K562 (cell line): ENCODE measurements at regions not wholly inside any gene's neighbourhood (a gene's known extent, or its start where the extent isn't known, plus 50 kb on each side); places are given as distances from the start of the nearest gene placed in this dataset.

Source experiments
- ATAC-seq: fragments of 200-7000 bp; cut with Tn5 transposase; 3 replicates; pipeline ENCODE4 v1.9.1; 2020; ENCODE audit warnings: moderate library complexity
- BruUV-seq: library from RNA; stranded (reverse); fragments of 400-500 nt; replicated peaks from 2 replicates; lab custom pipeline; 2021; lab: Mats Ljungman, UMichigan
- CTCF ChIA-PET: fragments of 300-600 bp; formaldehyde crosslinking; extraction: SDS; loops from one replicate; lab custom pipeline; 2021; ENCODE audit warnings: low intra/inter-chr PET ratio; lab: Yijun Ruan, JAX
- POLR2A ChIA-PET: fragments of 300-600, 350-650 bp; sonication (Branson Sonifier 250); formaldehyde crosslinking; extraction: SDS; loops from one replicate; lab custom pipeline; 2021; ENCODE audit warnings: antibody characterized with exemption, inconsistent platforms; lab: Yijun Ruan, JAX
- DNase-seq, 4 experiments: peaks; one replicate each; pipeline versions ENCODE4 v3.0.0 to v3.0.0-alpha.2; 2011 to 2018; ENCODE audit warnings: low spot score in 3 of 4, mixed read lengths in 3 of 4; ENCODE audit errors: extremely low read depth in 1 of 4
- FAIRE-seq: peaks from 2 replicates; lab custom pipeline; 2011; peaks lifted over from hg19 to GRCh38; lab: Jason Lieb, UNC
- H2AFZ ChIP-seq: 2 replicates; pipeline ENCODE4 v1.6.0; 2011; ENCODE audit warnings: low read depth, low read length, control low read depth, inconsistent platforms
- H3K27ac ChIP-seq: fragments of 200-600 bp; 3 replicates; pipeline ENCODE4 v1.8.0; 2011; ENCODE audit warnings: low read depth, mild to moderate bottlenecking, control low read depth, inconsistent platforms, low read length, moderate library complexity, mixed read lengths; ENCODE audit errors: extremely low read depth
- H3K27me3 ChIP-seq, 2 experiments: fragments of 300-600 bp in 1 of 2; 2 replicates in 1 of 2; 3 replicates in 1 of 2; pipeline versions ENCODE4 v1.6.0 to v1.8.0; 2011; ENCODE audit warnings: inconsistent platforms in 2 of 2, low read length in 2 of 2, mild to moderate bottlenecking in 1 of 2, mixed read lengths in 1 of 2, moderate library complexity in 1 of 2; ENCODE audit not compliant: control insufficient read depth in 2 of 2, insufficient read depth in 2 of 2
- H3K36me3 ChIP-seq: fragments of 300-600 bp; 3 replicates; pipeline ENCODE4 v1.8.0; 2011; ENCODE audit warnings: mild to moderate bottlenecking, low read length, inconsistent platforms; ENCODE audit not compliant: control insufficient read depth, insufficient read depth
- H3K4me1 ChIP-seq, 2 experiments: fragments of 200-600 bp in 1 of 2; replicated peaks in 1 of 2; 2 replicates in 1 of 2; 3 replicates in 1 of 2; pipeline versions ENCODE4 v1.5.1 to v1.8.0; 2011; ENCODE audit warnings: inconsistent platforms in 2 of 2, low read length in 2 of 2, mild to moderate bottlenecking in 1 of 2, mixed read lengths in 1 of 2, moderate library complexity in 1 of 2; ENCODE audit not compliant: control insufficient read depth in 2 of 2, insufficient read depth in 2 of 2
- H3K4me2 ChIP-seq: 2 replicates; pipeline ENCODE4 v1.6.1; 2011; ENCODE audit warnings: low read length, control low read depth, inconsistent platforms, mixed read lengths; ENCODE audit not compliant: insufficient read depth
- H3K4me3 ChIP-seq: fragments of 200-600 bp; sonication (generic), shearing (Covaris generic); 2 replicates; pipeline ENCODE4 v1.5.1; 2016; ENCODE audit warnings: control low read depth, inconsistent platforms
- H3K79me2 ChIP-seq: fragments of 200-600 bp; 3 replicates; pipeline ENCODE4 v1.8.0; 2011; ENCODE audit warnings: low read length, inconsistent platforms; ENCODE audit not compliant: control insufficient read depth, insufficient read depth
- H3K9ac ChIP-seq, 2 experiments: 2 replicates each; pipeline versions ENCODE4 v1.6.0 to v1.6.1; 2011; ENCODE audit warnings: low read depth in 2 of 2, low read length in 2 of 2, control low read depth in 1 of 2, inconsistent platforms in 1 of 2, mild to moderate bottlenecking in 1 of 2, mixed read lengths in 1 of 2; ENCODE audit not compliant: insufficient read depth in 1 of 2
- H3K9me1 ChIP-seq: one replicate; pipeline ENCODE4 v1.6.0; 2011; ENCODE audit warnings: inconsistent platforms, mild to moderate bottlenecking, low read length, moderate library complexity; ENCODE audit not compliant: control insufficient read depth, insufficient read depth
- H3K9me3 ChIP-seq: replicated peaks from 2 replicates; pipeline ENCODE4 v1.5.1; 2011; ENCODE audit warnings: low read depth, low read length, inconsistent platforms; ENCODE audit not compliant: control insufficient read depth, insufficient read depth
- H4K20me1 ChIP-seq: replicated peaks from 2 replicates; pipeline ENCODE4 v1.6.1; 2011; ENCODE audit warnings: low read length, inconsistent platforms, mixed read lengths; ENCODE audit not compliant: control insufficient read depth, insufficient read depth
- HNRNPLL ChIP-seq: fragments of 200-400 bp; formaldehyde crosslinking; IDR thresholded peaks from 2 replicates; pipeline ENCODE4 v1.6.1; 2017; ENCODE audit warnings: low read length, low read depth, mild to moderate bottlenecking; ENCODE audit not compliant: poor library complexity, severe bottlenecking
- ZNF311 ChIP-seq: fragments of 250-450 bp; sonication (Bioruptor Pico); IDR thresholded peaks from 2 replicates; pipeline ENCODE4 v1.4.0; 2020; ENCODE audit warnings: mild to moderate bottlenecking, moderate library complexity
- ZNF830 ChIP-seq: fragments of 250-450 bp; sonication (Bioruptor Pico); IDR thresholded peaks from 2 replicates; pipeline ENCODE4 v1.5.0; 2021; ENCODE audit warnings: mild to moderate bottlenecking
- WGBS: fragments of 100-300 bp; shearing (Covaris generic); methylation state at CpG from one replicate; pipeline ENCODE4 v1.1.6; 2016; ENCODE audit warnings: low coverage, mixed read lengths; ENCODE audit not compliant: insufficient coverage; ENCODE audit errors: missing lambda C conversion rate; 5-methylcytosine and 5-hydroxymethylcytosine counted together
- in situ Hi-C: fragments of 300-500 bp; cut with MboI; formaldehyde crosslinking; loops from 4 replicates; pipeline ENCODE4 v1.15.0; 2018; ENCODE audit warnings: inconsistent platforms, mixed read lengths
- intact Hi-C: fragments of 100-400 bp; cut with micrococcal nuclease; formaldehyde crosslinking; loops from 2 replicates; pipeline ENCODE4 v1.14.2; 2022
- TF ChIP-seq, protein P1 (sequence below): fragments of 450-650 bp; IDR thresholded peaks from 2 replicates; pipeline ENCODE4 v1.6.1; 2018; ENCODE audit not compliant: partially characterized antibody

GRCh38 chr18:40058811-40059570, 1896.0 kb upstream of the PIK3C3 start:
- Histone ChIP-seq H4K20me1 (no peaks in the 10 kb centered on the region), H3K27ac (no peak overlapping the region), H3K27me3 (no peaks in the 10 kb centered on the region), H3K79me2 (no peaks in the 10 kb centered on the region), H3K36me3 (no peaks in the 10 kb centered on the region), H3K9me3 (no peaks in the 10 kb centered on the region; the same call in 1 of the 2 replicates), H3K9ac (no peak overlapping the region), H3K9me1 (no peaks in the 10 kb centered on the region), H3K4me1 (no peaks in the 10 kb centered on the region), H2AFZ (no peak overlapping the region), H3K4me3 (no peak overlapping the region), H3K4me2 (no peak overlapping the region)
- no peak for DNase-seq
- intact Hi-C loops, result loop anchor here (10.0 kb wide), 1 partner anchor 84 kb away; no protein-coding TSS in a partner anchor
- in situ Hi-C loops, result no loop called here
- ChIA-PET POLR2A (no interaction called here), CTCF (no interaction called here)
- TF ChIP-seq ZNF311 (CRISPR knock-in tag) (no peak), ZNF830 (CRISPR knock-in tag) (no peak), HNRNPLL (no peak)
- TF ChIP-seq, protein P1, sequence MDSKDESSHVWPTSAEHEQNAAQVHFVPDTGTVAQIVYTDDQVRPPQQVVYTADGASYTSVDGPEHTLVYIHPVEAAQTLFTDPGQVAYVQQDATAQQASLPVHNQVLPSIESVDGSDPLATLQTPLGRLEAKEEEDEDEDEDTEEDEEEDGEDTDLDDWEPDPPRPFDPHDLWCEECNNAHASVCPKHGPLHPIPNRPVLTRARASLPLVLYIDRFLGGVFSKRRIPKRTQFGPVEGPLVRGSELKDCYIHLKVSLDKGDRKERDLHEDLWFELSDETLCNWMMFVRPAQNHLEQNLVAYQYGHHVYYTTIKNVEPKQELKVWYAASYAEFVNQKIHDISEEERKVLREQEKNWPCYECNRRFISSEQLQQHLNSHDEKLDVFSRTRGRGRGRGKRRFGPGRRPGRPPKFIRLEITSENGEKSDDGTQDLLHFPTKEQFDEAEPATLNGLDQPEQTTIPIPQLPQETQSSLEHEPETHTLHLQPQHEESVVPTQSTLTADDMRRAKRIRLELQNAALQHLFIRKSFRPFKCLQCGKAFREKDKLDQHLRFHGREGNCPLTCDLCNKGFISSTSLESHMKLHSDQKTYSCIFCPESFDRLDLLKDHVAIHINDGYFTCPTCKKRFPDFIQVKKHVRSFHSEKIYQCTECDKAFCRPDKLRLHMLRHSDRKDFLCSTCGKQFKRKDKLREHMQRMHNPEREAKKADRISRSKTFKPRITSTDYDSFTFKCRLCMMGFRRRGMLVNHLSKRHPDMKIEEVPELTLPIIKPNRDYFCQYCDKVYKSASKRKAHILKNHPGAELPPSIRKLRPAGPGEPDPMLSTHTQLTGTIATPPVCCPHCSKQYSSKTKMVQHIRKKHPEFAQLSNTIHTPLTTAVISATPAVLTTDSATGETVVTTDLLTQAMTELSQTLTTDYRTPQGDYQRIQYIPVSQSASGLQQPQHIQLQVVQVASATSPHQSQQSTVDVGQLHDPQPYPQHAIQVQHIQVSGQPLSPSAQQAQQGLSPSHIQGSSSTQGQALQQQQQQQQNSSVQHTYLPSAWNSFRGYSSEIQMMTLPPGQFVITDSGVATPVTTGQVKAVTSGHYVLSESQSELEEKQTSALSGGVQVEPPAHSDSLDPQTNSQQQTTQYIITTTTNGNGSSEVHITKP, result no peak
- no peak for FAIRE-seq
- 4% methylated on average over 3 of the region's 3 CpGs for WGBS
- no peak for ATAC-seq
- no TSS peak for BruUV-seq
